ENCODE measurements at regions not wholly inside any gene's neighbourhood (a gene's known extent, or its start where the extent isn't known, plus 50 kb on each side); places are given as distances from the start of the nearest gene placed in this dataset.

DNA sequence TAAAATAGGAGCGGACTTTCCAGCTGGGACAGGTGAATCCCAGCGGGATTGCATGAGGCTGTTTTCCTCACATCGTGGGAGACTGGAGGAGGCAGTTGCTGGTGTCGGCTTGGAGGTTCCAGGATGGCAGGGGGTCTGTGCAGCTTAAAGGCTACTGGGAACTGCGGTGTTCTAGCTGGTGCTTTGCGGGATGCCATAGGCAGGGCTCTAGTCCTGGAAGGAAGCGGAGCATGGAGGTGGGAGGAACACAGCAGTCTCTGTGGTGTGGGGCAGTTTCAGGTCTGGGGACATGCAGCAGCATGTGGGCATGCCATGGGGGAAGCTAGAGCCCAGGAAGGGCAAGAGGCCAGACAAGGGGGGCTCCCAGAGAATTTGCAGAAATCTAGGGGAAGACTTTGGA is 141.5 kb downstream of the NSG2 start:
- TF ChIP-seq, protein P1, sequence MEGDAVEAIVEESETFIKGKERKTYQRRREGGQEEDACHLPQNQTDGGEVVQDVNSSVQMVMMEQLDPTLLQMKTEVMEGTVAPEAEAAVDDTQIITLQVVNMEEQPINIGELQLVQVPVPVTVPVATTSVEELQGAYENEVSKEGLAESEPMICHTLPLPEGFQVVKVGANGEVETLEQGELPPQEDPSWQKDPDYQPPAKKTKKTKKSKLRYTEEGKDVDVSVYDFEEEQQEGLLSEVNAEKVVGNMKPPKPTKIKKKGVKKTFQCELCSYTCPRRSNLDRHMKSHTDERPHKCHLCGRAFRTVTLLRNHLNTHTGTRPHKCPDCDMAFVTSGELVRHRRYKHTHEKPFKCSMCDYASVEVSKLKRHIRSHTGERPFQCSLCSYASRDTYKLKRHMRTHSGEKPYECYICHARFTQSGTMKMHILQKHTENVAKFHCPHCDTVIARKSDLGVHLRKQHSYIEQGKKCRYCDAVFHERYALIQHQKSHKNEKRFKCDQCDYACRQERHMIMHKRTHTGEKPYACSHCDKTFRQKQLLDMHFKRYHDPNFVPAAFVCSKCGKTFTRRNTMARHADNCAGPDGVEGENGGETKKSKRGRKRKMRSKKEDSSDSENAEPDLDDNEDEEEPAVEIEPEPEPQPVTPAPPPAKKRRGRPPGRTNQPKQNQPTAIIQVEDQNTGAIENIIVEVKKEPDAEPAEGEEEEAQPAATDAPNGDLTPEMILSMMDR (conservative IDR thresholded peaks at IDR 0.05; ENCODE audit: low read length), result no peak
- no peak for TF ChIP-seq EZH2phosphoT487 (IDR thresholded peaks at IDR 0.05; ENCODE audit: borderline replicate concordance, low read depth, low read length)

Measured in OCI-LY7 (cell line).